Immature natural killer cell (primary cell): ENCODE measurements at regions not wholly inside any gene's neighbourhood (a gene's known extent, or its start where the extent isn't known, plus 50 kb on each side); places are given as distances from the start of the nearest gene placed in this dataset.

Source experiments
- DNase-seq, 3 donors: peaks; one replicate each; pipeline ENCODE4 v3.0.0; 2022; ENCODE audit warnings: mixed read lengths in 1 of 3
- H3K27ac Mint-ChIP-seq, 6 donors: one replicate each; pipeline ENCODE4 v1.8.0; 2020; ENCODE audit warnings: mixed read lengths in 6 of 6, mild to moderate bottlenecking in 5 of 6, inconsistent platforms in 4 of 6, moderate library complexity in 3 of 6
- H3K27me3 Mint-ChIP-seq, 3 donors: one replicate each; pipeline ENCODE4 v1.8.0; 2020 to 2021; ENCODE audit warnings: low read depth in 3 of 3, mild to moderate bottlenecking in 3 of 3, mixed read lengths in 3 of 3, moderate library complexity in 3 of 3, inconsistent platforms in 1 of 3
- H3K36me3 Mint-ChIP-seq, 3 donors: one replicate each; pipeline ENCODE4 v1.8.0; 2020; ENCODE audit warnings: mixed read lengths in 3 of 3, inconsistent platforms in 2 of 3, mild to moderate bottlenecking in 2 of 3
- H3K4me1 Mint-ChIP-seq, 2 donors: one replicate each; pipeline ENCODE4 v1.8.0; 2020; ENCODE audit warnings: inconsistent platforms in 2 of 2, mild to moderate bottlenecking in 2 of 2, mixed read lengths in 2 of 2, moderate library complexity in 1 of 2
- H3K4me3 Mint-ChIP-seq, 5 donors: one replicate each; pipeline ENCODE4 v1.8.0; 2020; ENCODE audit warnings: mild to moderate bottlenecking in 5 of 5, mixed read lengths in 5 of 5, inconsistent platforms in 3 of 5, moderate library complexity in 3 of 5
- H3K9me3 Mint-ChIP-seq, 6 donors: one replicate each; pipeline ENCODE4 v1.8.0; 2020; ENCODE audit warnings: mild to moderate bottlenecking in 6 of 6, mixed read lengths in 6 of 6, inconsistent platforms in 4 of 6, moderate library complexity in 3 of 6

GRCh38 chrX:125378205-125378604 is 58.5 kb downstream of the TEX13C start:
- Mint-ChIP-seq H3K27ac (no peak overlapping the region), H3K9me3 (no peaks in the 10 kb centered on the region), H3K4me3 (no peak overlapping the region), H3K36me3 (no peaks in the 10 kb centered on the region), H3K27me3 (peaks cover 0 to 6% (median 2%) of the 10 kb centered on the region in 3 donors), H3K4me1 (no peaks in the 10 kb centered on the region)
- DNase-seq: no peak

DNA sequence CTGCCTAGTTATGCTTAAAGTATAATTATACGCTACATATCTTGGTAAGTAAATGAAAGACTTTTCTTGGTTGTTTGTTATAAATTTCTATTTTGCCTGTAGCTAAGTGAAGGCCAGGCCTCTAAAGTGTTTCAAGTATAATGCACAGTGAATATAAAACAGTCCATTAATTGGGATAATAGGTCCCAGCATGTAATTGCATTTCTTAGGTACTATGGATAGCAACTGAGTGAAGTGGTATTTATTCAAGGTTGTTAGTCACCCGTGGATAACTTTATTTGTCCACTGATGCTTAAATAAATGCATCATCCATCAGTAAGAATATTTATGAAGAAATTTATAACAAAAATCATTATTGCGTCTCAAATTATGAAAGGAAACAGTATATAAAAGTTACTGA is 59.1 kb downstream of the TEX13C start:
- H3K4me3 Mint-ChIP-seq: no peak overlapping the region
- DNase-seq: no peak
- no peaks in the 10 kb centered on the region for H3K9me3 Mint-ChIP-seq
- no peak overlapping the region for H3K27ac Mint-ChIP-seq
- H3K27me3 Mint-ChIP-seq: peaks cover 0 to 6% (median 2%) of the 10 kb centered on the region in 3 donors
- H3K36me3 Mint-ChIP-seq: no peaks in the 10 kb centered on the region
- H3K4me1 Mint-ChIP-seq: no peaks in the 10 kb centered on the region

GRCh38 chrX:125382148-125382628 is 62.5 kb downstream of the TEX13C start:
- no peak overlapping the region for H3K27ac Mint-ChIP-seq
- H3K4me3 Mint-ChIP-seq: no peak overlapping the region
- peaks cover 2 to 7% (median 3%) of the 10 kb centered on the region in 3 donors for H3K27me3 Mint-ChIP-seq
- no peak for DNase-seq
- H3K4me1 Mint-ChIP-seq: no peaks in the 10 kb centered on the region
- no peaks in the 10 kb centered on the region for H3K9me3 Mint-ChIP-seq
- H3K36me3 Mint-ChIP-seq: no peaks in the 10 kb centered on the region

DNA sequence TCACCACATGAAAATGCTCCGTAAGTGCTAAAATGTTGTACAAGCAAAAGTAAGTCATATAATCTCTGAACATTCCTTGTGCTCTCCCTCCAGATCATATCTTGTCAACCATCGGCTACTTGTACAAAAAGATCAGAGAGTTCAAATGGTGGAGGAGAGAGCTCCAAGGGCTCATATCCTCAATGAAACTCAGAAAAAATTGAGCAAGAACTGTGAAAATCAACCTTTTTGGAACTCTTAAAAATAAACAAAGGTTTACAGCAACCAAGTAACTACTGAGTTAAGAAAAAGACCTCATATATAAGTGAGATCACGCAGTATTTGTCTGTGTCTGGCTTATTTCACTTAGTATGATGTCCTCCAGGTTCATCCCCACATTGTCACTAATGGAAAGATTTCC is 63.2 kb downstream of the TEX13C start:
- H3K4me3 Mint-ChIP-seq: no peak overlapping the region
- no peaks in the 10 kb centered on the region for H3K9me3 Mint-ChIP-seq
- no peak overlapping the region for H3K27ac Mint-ChIP-seq
- no peaks in the 10 kb centered on the region for H3K36me3 Mint-ChIP-seq
- no peaks in the 10 kb centered on the region for H3K4me1 Mint-ChIP-seq
- peaks cover 2 to 6% (median 3%) of the 10 kb centered on the region in 3 donors for H3K27me3 Mint-ChIP-seq
- no peak for DNase-seq

GRCh38 chrX:125384867-125385266 is 65.2 kb downstream of the TEX13C start:
- DNase-seq: no peak
- Mint-ChIP-seq H3K4me1 (no peaks in the 10 kb centered on the region), H3K36me3 (no peaks in the 10 kb centered on the region), H3K9me3 (peaks cover 0 to 2% (median 0%) of the 10 kb centered on the region in 6 donors), H3K4me3 (no peak overlapping the region), H3K27ac (peak overlapping the region in 1 of 6 donors; percentile 12), H3K27me3 (peaks cover 0 to 6% (median 3%) of the 10 kb centered on the region in 3 donors)

DNA sequence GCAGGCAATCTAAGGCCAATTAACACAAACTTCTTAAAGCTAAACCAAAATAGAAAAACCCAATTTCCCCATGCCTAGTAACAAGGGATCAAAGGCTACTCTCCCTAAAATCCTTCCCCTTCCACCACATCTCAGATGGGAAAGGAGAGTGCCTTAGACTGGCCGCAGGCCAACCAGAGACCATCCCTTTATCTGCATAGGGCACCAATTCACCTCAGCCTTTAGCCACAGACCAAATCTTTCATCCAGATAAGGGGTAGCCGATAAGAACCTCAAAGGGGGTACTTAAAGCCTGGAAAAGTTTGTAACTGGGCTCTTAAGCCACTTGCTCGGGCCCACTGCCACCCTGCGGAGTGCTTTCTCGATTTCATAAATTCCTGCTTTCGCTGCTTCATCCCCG is 68.3 kb downstream of the TEX13C start:
- H3K27ac Mint-ChIP-seq: no peak overlapping the region
- no peak for DNase-seq
- peaks cover 0 to 5% (median 0%) of the 10 kb centered on the region in 6 donors for H3K9me3 Mint-ChIP-seq
- no peaks in the 10 kb centered on the region for H3K4me1 Mint-ChIP-seq
- no peak overlapping the region for H3K4me3 Mint-ChIP-seq
- H3K36me3 Mint-ChIP-seq: no peaks in the 10 kb centered on the region
- H3K27me3 Mint-ChIP-seq: peaks cover 0 to 8% (median 7%) of the 10 kb centered on the region in 3 donors

DNA sequence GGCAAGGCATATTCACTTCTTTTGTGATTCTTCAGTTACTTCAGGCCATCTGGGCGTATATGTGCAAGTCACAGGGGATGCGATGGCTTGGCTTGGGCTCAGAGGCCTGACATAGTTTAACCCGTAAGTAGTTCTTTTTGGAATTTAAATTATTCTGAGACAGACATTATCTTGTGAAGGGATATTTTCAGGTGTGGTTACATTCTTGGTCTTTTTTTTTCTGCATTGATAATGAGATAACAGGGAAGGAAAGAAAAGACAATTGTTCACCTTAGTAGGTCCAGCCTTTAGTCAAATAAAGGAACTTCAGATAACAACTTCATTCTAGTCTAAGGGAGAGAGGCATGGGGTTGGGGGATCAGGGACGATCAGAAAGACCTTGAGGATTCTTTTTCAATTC is 74.8 kb downstream of the TEX13C start:
- H3K4me1 Mint-ChIP-seq: no peaks in the 10 kb centered on the region
- H3K36me3 Mint-ChIP-seq: no peaks in the 10 kb centered on the region
- no peak overlapping the region for H3K4me3 Mint-ChIP-seq
- peaks cover 0 to 10% (median 3%) of the 10 kb centered on the region in 3 donors for H3K27me3 Mint-ChIP-seq
- peaks cover 0 to 3% (median 0%) of the 10 kb centered on the region in 6 donors for H3K9me3 Mint-ChIP-seq
- no peak overlapping the region for H3K27ac Mint-ChIP-seq
- no peak for DNase-seq

DNA sequence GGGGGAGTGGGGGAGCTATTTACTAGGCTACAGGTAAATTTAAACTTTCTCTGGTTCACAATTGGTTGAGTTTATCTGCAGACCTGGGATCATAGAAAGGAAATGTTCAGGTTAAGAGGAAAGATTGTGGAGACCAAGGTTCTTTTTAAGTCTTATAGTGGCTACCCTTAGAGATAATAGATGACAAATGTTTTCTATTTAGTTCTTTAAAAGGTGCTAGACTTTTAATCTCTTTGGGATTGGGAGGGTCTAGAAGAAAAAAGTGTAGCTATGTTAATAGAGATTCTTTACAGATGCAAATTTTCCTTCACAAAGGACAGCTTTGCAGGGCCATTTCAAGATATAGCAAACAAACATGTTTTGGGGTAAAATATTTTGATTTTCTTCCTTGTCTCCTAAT is 76.0 kb downstream of the TEX13C start:
- Mint-ChIP-seq H3K27me3 (peaks cover 0 to 10% (median 2%) of the 10 kb centered on the region in 3 donors), H3K36me3 (no peaks in the 10 kb centered on the region), H3K9me3 (peaks cover 0 to 3% (median 0%) of the 10 kb centered on the region in 6 donors), H3K4me3 (no peak overlapping the region), H3K4me1 (no peaks in the 10 kb centered on the region), H3K27ac (no peak overlapping the region)
- DNase-seq: no peak

DNA sequence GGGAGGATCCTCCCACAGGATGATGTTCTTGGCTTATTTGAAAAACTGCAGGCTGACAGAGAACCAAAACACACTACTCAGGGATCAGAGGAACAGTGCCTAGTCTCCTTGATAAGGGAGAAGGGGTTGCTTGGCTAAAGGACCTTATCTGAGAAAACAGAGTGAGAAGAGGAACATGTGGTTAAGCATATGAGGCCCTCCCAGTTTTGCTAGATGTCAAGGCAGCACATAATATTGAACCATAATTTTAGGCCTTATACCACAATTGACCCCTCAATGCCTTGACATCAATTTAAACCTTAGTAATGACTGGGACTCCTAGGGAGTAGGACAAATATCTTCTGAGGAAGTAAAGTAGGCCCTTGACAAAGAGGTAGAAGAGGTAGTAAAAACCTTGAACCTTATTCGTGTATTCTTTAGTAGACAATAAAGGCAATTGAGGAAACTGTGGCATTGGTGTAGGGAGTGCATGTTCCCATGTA is 79.3 kb downstream of the TEX13C start:
- H3K4me1 Mint-ChIP-seq: no peaks in the 10 kb centered on the region
- H3K27me3 Mint-ChIP-seq: peaks cover 0 to 5% (median 0%) of the 10 kb centered on the region in 3 donors

DNA sequence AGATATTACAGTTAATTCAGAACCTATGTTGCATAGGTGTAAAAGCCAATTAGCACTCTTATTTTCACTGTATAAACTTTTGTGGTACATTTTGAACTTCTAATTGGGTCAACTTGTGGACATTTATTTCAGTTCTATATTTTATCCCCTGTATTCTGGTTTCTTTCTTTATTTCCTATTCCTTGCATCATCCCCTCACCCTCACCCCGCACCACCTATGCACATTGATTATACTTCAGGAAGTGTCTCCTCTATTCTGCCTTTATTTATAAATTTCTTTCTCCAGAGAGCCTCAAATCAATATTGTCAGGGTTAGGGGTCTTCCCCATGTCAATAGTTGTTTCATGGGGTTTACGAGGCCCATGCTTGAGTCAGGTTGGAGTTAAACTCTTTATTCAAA is 83.1 kb downstream of the TEX13C start:
- Mint-ChIP-seq H3K4me3 (no peak overlapping the region), H3K27ac (no peak overlapping the region), H3K36me3 (no peaks in the 10 kb centered on the region), H3K27me3 (no peaks in the 10 kb centered on the region), H3K4me1 (no peaks in the 10 kb centered on the region), H3K9me3 (peaks cover 0 to 2% (median 0%) of the 10 kb centered on the region in 6 donors)
- DNase-seq: no peak

More for the DNA sequence above, 79.3 kb downstream of the TEX13C start:
- DNase-seq: no peak
- H3K27ac Mint-ChIP-seq: no peak overlapping the region
- peaks cover 0 to 2% (median 0%) of the 10 kb centered on the region in 6 donors for H3K9me3 Mint-ChIP-seq
- H3K4me3 Mint-ChIP-seq: no peak overlapping the region
- H3K36me3 Mint-ChIP-seq: no peaks in the 10 kb centered on the region

- Mint-ChIP-seq H3K27me3 (no peaks in the 10 kb centered on the region), H3K36me3 (no peaks in the 10 kb centered on the region), H3K9me3 (peaks cover 0 to 2% (median 0%) of the 10 kb centered on the region in 6 donors), H3K4me1 (no peaks in the 10 kb centered on the region), H3K4me3 (no peak overlapping the region), H3K27ac (no peak overlapping the region)
- DNase-seq: no peak
Observed at GRCh38 chrX:125404667-125405160, 85.0 kb downstream of the TEX13C start.

DNA sequence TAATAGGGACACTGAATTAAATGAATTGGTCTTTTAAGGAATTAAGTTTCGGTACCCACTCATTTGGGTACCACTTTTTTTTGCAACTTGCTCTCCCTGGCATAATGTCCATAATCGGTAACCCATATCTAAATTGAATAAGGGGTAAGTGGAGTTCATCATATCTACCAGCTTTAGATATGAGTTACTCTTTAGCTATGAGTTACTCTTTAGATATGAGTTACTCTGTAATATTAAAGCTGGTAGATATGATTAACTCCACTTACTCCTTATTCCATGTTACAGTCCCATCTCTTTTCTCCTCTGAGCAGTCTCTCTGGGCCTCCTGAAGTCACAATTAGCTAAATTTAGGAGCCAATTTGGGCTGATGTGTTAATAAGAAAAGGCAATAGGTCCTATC is 85.7 kb downstream of the TEX13C start:
- DNase-seq: no peak

DNA sequence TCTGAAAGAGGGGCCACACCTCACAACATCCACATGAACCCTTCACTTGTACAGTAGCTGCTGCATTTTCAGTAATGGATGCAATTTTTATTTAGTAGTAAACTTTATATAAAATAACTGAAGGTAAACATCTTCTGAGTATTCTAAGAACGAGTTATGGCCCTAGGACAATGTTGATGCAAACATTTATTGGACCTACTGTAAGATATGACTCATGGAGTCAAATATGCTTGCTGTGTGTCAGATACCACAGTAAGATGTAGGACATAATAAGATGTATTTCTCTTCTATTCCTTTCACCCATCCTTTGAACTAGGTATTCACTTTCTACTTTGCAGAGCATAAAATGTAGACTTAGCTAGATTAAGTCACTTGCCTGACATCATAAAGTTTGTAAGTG is 87.6 kb downstream of the TEX13C start:
- no peak for DNase-seq
- Mint-ChIP-seq H3K9me3 (peaks cover 0 to 2% (median 0%) of the 10 kb centered on the region in 6 donors), H3K36me3 (no peaks in the 10 kb centered on the region), H3K4me3 (no peak overlapping the region), H3K4me1 (no peaks in the 10 kb centered on the region), H3K27ac (no peak overlapping the region), H3K27me3 (peaks cover 0 to 3% (median 0%) of the 10 kb centered on the region in 3 donors)

More for the DNA sequence above, 85.7 kb downstream of the TEX13C start:
- Mint-ChIP-seq H3K4me1 (no peaks in the 10 kb centered on the region), H3K36me3 (no peaks in the 10 kb centered on the region), H3K4me3 (no peak overlapping the region), H3K27me3 (no peaks in the 10 kb centered on the region), H3K9me3 (peaks cover 0 to 2% (median 0%) of the 10 kb centered on the region in 6 donors), H3K27ac (no peak overlapping the region)

DNA sequence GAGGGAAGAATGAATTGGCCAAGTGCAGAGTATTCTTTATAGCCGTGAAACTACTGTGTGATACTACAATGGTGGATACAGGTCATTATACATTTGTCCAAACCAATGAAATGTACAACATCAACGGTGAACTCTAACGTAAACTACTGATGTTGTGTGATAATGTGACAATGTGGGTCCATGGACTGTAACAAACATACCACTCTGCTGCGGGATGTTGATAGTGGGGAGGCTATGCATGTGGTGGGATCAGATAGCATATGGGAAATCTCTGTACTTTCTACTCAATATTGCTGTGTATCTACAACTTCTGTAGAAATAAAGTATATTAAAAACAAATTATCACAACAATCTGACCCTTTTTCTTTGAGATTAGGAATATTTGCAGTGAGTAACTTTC is 101.1 kb downstream of the TEX13C start:
- Mint-ChIP-seq H3K4me3 (no peak overlapping the region), H3K36me3 (no peaks in the 10 kb centered on the region), H3K27ac (no peak overlapping the region)

DNA sequence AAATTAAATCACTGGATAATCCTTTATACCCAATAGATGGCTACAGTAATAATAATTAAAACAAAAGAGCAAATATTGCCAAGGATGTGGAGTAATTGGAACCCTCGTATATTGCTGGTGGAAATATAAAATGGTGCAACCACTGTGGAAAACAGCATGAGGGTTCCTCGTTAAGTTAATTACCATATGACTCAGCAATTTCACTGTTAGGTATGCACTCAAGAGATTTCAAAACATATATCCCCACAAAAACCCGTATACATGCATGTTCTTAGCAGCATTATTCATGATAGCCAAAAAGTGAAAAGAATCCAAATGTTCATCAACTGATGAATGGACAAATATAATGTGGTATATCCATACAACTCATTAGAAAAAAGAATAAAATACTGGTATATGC is 103.3 kb downstream of the TEX13C start:
- Mint-ChIP-seq H3K4me3 (no peak overlapping the region), H3K9me3 (peaks cover 0 to 10% (median 0%) of the 10 kb centered on the region in 6 donors), H3K27me3 (peaks cover 0 to 6% (median 1%) of the 10 kb centered on the region in 3 donors), H3K27ac (no peak overlapping the region), H3K36me3 (no peaks in the 10 kb centered on the region), H3K4me1 (no peaks in the 10 kb centered on the region)
- DNase-seq: no peak

More for the DNA sequence above, 101.1 kb downstream of the TEX13C start:
- H3K27me3 Mint-ChIP-seq: peaks cover 0 to 6% (median 1%) of the 10 kb centered on the region in 3 donors
- H3K4me1 Mint-ChIP-seq: no peaks in the 10 kb centered on the region
- H3K9me3 Mint-ChIP-seq: peaks cover 0 to 9% (median 0%) of the 10 kb centered on the region in 6 donors
- DNase-seq: no peak
